ENCODE measurements at regions not wholly inside any gene's neighbourhood (a gene's known extent, or its start where the extent isn't known, plus 50 kb on each side); places are given as distances from the start of the nearest gene placed in this dataset.
"Not testable (repeated sequence)": the region's sequence is repeated elsewhere in the genome, so short reads cannot be mapped to it uniquely, and the experiment has no call there.

DNA sequence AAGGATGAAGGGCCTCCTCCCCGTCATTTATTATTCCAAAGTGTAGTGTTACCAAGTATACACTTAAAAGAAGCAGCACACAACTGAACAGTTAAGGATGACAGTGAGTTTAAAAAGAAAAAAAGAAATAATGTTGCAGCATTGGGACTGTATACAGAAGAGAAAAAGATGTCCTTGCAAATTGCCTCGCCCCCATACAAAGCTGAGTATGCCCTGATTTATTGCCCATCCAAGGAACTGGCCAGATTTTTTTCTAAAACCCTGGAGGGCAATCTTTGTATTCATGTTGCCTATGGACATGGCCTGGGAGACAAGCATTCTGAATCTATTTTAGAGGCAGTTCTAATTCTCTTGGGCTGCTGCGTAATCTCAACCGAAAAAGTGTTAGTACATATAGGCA is 182.7 kb upstream of the NR4A3 start:
- DNase-seq: no peak

- no peak for DNase-seq
Observed at GRCh38 chr9:99647604-99648003, 174.1 kb upstream of the NR4A3 start.

DNA sequence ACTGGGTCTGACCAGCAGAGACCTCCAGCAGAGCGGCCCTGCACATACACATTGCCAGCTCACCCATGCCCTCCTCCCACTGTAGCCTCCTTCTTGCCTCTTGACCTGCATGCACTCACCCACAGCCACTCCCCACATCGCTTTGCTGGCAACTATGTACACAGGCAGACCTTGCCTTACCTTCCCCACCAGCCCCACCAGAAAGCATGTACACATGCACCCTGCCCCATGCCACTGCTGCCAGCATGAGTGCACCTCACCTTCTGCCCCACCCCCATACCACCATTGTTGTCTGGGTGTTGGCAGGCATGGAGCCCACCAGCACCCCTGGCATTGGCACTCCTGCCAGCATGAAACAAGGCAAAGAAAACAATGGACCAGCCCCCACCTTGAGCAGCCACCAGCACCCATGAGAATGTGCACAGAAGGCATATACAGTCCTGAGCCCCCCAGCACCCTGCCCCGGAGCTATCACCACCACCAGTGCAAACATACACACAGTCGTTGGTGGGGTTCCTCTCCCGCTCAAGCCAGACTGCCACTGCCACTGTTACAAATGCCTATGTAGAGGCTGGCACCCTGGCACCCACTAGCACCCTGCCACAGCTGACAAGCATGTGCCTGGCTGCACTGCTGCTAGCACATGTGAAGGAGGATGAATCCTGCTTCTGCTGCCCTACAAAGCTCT is 171.4 kb upstream of the NR4A3 start:
- no peak for DNase-seq

DNA sequence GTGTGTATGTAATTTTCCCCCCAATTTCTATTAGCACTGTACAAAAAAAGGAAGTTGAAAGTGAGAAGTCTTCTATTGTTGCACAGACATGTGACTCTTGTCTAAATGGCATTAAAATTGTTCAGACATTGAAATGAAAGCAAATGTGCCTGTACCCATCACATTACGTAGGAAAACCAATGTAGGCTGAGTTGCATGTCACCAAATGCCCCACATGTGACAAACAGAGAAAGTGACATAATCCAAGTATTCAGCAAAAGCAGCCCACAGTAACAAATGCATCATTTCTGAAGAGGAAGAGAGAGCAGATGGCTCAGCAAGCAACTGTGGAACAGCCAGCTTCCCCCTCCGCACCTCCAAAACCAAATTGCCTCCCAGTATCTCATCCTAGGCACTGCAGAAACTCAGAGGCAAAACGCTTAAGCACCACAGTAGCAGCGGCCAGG is 161.5 kb upstream of the NR4A3 start:
- DNase-seq: no peak

- no peak for DNase-seq
Observed at GRCh38 chr9:99663297-99663696, 158.4 kb upstream of the NR4A3 start.

DNA sequence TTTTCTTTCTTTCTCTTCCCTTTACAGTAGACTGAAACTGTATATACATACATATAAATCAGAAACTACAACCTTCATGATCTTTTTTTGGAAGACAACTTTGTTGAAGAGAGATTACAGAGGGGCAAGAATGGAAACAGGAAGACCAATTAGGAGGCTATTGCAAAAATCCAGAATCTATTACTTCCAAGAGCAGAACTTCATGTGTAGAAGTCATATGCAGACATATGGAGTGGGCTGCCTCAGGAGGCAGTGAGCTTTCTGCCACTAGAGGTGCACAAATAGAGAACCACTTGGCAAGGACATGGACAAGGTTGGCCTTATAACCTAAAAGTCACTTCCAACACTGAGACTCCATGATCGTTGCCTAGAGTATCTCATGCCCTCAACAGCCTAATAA is 157.8 kb upstream of the NR4A3 start:
- DNase-seq: no peak

DNA sequence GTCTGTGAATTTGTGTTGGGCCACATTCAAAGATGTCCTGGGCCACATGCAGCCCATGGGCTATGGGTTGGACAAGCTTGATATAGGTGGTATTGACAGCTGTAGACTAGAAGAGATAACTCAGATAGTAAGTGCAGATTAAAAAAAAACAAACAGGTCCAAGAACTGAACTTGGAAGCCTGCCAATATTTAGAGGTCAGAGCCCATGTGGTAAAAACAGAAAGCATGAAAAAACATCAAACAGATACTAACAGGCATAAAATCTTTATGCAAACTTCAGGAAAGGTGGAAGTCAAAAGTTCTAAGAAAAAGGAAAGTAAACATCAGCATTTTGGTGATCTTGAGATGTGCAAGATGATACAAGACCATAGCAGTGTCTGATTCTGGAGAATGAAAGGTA is 155.1 kb upstream of the NR4A3 start:
- DNase-seq: no peak

- DNase-seq: not testable (repeated sequence)
Observed at GRCh38 chr9:99670886-99671285, 150.8 kb upstream of the NR4A3 start.

DNA sequence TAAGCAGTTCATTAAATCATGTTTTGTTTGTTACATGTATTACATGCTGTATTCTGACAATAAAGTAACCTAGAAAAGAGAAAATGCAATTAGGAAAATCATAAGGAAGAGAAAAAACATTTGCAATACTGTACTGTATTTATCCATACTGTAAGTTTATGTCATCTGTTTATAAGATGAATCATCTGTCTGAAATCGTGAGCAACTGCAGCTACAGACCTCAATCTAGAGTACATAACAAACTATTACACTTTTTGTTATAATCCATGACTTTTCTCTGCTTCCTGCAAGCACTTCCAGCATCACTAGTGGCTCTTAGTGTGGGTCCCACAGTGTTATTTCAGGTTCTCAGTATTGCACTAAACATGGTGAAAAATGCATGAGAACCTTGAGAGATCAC is 144.4 kb upstream of the NR4A3 start:
- DNase-seq: no peak

DNA sequence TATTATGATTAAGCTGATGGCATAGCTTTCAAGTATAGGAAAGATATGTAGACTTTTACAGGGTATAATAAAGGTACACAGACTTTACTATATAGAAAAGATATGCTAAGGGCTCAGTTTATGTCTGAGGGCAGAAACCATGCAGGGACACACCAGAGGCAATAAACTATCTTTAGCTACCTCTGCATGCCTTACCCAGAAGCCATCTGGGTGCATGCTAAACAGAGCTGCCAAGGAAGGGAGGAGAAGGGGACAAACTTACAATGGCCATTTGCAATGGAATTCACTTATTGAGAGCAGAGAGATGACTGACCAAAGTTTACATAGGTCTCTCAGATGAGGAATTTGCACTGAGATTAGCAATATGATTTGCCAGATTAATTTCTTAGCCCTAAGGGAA is 143.1 kb upstream of the NR4A3 start:
- DNase-seq: no peak

GRCh38 chr9:99680191-99680590 is 141.5 kb upstream of the NR4A3 start:
- DNase-seq: no peak

- DNase-seq: no peak
Observed at GRCh38 chr9:99681113-99681512, 140.6 kb upstream of the NR4A3 start.

DNA sequence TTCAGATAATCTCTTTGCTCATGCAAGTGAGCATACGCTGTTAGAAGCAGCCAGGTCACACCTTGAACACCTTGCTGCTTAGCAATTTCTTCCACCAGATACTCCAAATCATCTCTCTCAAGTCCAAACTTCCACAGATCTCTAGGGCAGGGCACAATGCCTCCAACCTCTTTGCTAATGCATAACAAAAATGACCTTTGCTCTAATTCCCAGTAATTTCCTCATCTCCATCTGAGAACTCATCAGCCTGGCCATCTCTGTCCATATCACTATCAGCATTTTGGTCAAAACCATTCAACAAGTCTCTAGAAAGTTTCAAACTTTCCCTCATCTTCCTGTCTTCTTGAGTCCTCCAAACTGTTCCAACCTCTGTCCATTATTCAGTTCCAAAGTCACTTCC is 139.3 kb upstream of the NR4A3 start:
- no peak for DNase-seq

DNA sequence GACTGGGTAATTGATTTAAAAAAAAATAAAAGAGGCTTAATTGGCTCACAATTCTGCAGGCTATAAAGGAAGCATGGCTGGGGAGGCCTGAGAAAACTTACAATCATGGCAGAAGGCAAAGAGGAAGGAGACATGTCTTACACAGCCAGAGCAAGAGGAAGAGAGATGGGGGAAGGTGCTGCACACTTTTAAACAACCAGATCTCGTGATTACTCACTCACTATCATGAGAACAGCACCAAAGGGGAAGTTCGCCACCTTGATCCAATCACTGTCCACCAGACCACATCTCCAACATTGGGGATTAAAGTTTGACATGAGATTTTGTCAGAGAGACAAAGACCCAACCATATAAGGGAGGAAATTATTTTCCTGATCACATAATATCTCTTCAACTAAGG is 138.8 kb upstream of the NR4A3 start:
- DNase-seq: no peak

- DNase-seq: no peak
Observed at GRCh38 chr9:99690573-99690972, 131.1 kb upstream of the NR4A3 start.

DNA sequence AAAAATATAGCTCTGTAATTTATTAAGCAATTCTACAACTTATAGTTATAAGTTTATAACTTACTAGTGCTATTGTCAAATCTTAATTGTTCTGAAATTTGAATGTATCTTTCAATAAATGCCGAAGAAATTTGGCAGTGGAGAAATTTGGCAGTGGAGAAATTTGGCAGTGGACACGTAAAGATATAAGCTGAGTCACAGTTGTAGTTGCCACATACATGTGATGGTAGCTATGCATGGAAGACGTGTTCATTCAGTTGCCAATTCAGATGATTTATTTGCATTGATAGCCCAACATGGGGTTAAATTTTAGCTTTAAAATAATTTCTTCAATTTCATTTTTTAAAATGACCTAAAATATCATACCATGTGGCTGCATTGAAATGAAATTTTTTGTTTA is 127.8 kb upstream of the NR4A3 start:
- no peak for DNase-seq

- DNase-seq: no peak
Observed at GRCh38 chr9:99694393-99694792, 127.3 kb upstream of the NR4A3 start.

GRCh38 chr9:99699396-99699795 is 122.3 kb upstream of the NR4A3 start:
- no peak for DNase-seq

DNA sequence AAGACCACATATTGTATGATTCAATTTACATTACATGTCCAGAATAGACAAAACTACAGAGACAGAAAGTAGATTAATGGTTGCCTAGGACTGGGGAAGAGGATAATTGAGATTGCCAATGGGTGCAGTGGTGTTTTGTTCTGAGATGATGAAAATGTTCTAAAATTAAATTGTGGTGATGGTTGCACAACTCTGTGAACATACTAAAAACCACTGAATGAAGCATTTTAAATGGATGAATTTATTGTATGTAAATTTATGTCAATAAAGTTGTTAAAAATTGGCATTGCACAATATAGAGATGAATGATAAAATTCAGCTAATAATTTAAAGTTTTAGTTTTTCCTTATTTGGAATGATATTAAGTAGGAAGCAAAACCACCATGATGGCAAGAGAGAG is 109.5 kb upstream of the NR4A3 start:
- DNase-seq: no peak

- no peak for DNase-seq
Observed at GRCh38 chr9:99713838-99714306, 107.8 kb upstream of the NR4A3 start.

GRCh38 chr9:99718631-99719030 is 103.1 kb upstream of the NR4A3 start:
- no peak for DNase-seq

DNA sequence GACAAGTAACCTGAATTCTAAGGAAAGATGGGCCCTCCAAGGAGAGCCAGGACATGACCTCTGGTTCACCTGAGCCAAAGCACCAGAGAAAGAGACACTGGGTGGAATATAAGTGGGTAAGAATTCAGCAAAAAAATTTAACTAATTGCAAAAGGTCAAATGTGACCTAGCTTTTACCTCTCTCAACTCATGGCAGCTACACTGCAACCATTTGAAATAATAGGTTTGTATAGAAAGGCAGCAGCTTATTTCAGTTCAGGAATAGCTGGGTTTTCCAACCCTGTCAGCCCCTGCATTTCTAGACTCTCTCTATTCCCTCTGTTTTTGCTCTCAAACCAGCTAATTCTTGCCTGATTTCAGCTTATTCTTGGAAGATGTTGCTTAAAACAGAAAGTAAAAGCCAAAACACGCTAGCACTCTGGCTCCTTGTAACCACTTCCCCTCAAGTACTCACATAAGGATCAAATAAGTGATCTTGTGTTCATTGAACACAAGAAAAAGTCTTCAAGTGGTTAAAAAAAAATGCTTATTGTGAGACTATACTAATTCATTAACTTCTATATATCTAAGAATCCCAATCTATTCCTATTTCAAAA is 101.1 kb upstream of the NR4A3 start:
- DNase-seq: no peak

GRCh38 chr9:99721898-99722297 is 99.8 kb upstream of the NR4A3 start:
- DNase-seq: no peak

- DNase-seq: no peak
Observed at GRCh38 chr9:99722877-99723276, 98.8 kb upstream of the NR4A3 start.

GRCh38 chr9:99724640-99725039 is 97.0 kb upstream of the NR4A3 start:
- DNase-seq: no peak

All from stimulated activated CD4-positive, alpha-beta T cell treated with anti-CD3 and anti-CD28 coated beads, Interleukin-2, amount 100 ng/mL, for 24 hours (primary cell).